H1 (cell line): ENCODE measurements at regions not wholly inside any gene's neighbourhood (a gene's known extent, or its start where the extent isn't known, plus 50 kb on each side); places are given as distances from the start of the nearest gene placed in this dataset.

ENCODE experiments used
- CTCF ChIA-PET: fragments of 300-600 bp; sonication (Branson Sonifier 250); formaldehyde crosslinking; loops from one replicate; lab custom pipeline; 2021; ENCODE audit not compliant: partially characterized antibody; lab: Charles Lee
- POLR2A ChIA-PET: fragments of 300-600 bp; sonication (Branson Sonifier 250); formaldehyde crosslinking; loops from one replicate; lab custom pipeline; 2021; ENCODE audit warnings: inconsistent platforms; ENCODE audit not compliant: partially characterized antibody; lab: Charles Lee
- DNase-seq, 2 experiments: peaks; one replicate each; pipeline versions ENCODE4 v3.0.0 to v3.0.0-alpha.2; 2010 to 2022; ENCODE audit warnings: low spot score in 2 of 2, low read depth in 1 of 2, mixed read lengths in 1 of 2
- FAIRE-seq: peaks from 2 replicates; lab custom pipeline; 2011; peaks lifted over from hg19 to GRCh38; lab: Jason Lieb, UNC
- H2AFZ ChIP-seq: 2 replicates; pipeline ENCODE4 v1.8.1; 2012; ENCODE audit warnings: low read length, inconsistent platforms
- H2AK5ac ChIP-seq: 2 replicates; pipeline ENCODE4 v1.6.1; 2013; ENCODE audit warnings: low read depth, low read length
- H2BK120ac ChIP-seq: replicated peaks from 2 replicates; pipeline ENCODE3; 2013; ENCODE audit warnings: low read depth, low read length, inconsistent platforms
- H2BK12ac ChIP-seq: 2 replicates; pipeline ENCODE4 v1.6.1; 2013; ENCODE audit warnings: low read depth, low read length
- H2BK15ac ChIP-seq: 2 replicates; pipeline ENCODE4 v1.6.1; 2013; ENCODE audit warnings: low read length
- H2BK20ac ChIP-seq: 2 replicates; pipeline ENCODE4 v1.6.1; 2013; ENCODE audit warnings: low read length
- H2BK5ac ChIP-seq: 2 replicates; pipeline ENCODE4 v1.6.1; 2013; ENCODE audit warnings: low read depth, low read length
- H3K14ac ChIP-seq: 2 replicates; pipeline ENCODE4 v1.6.1; 2013; ENCODE audit warnings: inconsistent platforms; ENCODE audit not compliant: insufficient read length
- H3K18ac ChIP-seq: 2 replicates; pipeline ENCODE4 v1.6.1; 2013; ENCODE audit warnings: low read length; ENCODE audit errors: extremely low read depth
- H3K23ac ChIP-seq: 2 replicates; pipeline ENCODE4 v1.6.1; 2013; ENCODE audit warnings: inconsistent platforms; ENCODE audit not compliant: insufficient read length
- H3K23me2 ChIP-seq: 2 replicates; pipeline ENCODE4 v1.6.1; 2013; ENCODE audit warnings: low read depth, low read length
- H3K27ac ChIP-seq: 2 replicates; pipeline ENCODE4 v1.6.1; 2011; ENCODE audit warnings: low read depth, low read length, inconsistent platforms
- H3K27me3 ChIP-seq, 4 experiments: replicated peaks in 1 of 4; 1 replicate in 1 of 4; 2 replicates in 3 of 4; pipeline versions ENCODE4 v1.6.1 to v1.8.1; 2011 to 2013; ENCODE audit warnings: low read length in 3 of 4, mild to moderate bottlenecking in 3 of 4, inconsistent platforms in 2 of 4, mixed read lengths in 2 of 4, moderate library complexity in 1 of 4; ENCODE audit not compliant: control insufficient read depth in 3 of 4, insufficient read depth in 3 of 4; ENCODE audit errors: extremely low read depth in 1 of 4
- H3K36me3 ChIP-seq, 4 experiments: 2 replicates each; pipeline versions ENCODE4 v1.6.1 to v1.8.1; 2011 to 2013; ENCODE audit warnings: mild to moderate bottlenecking in 4 of 4, low read length in 3 of 4, moderate library complexity in 2 of 4, control low read depth in 1 of 4, inconsistent platforms in 1 of 4; ENCODE audit not compliant: insufficient read depth in 4 of 4, control insufficient read depth in 2 of 4
- H3K4ac ChIP-seq: replicated peaks from 2 replicates; pipeline ENCODE3; 2013; ENCODE audit warnings: low read length, low read depth, mixed read lengths, inconsistent platforms; ENCODE audit not compliant: insufficient read length
- H3K4me1 ChIP-seq, 4 experiments: replicated peaks in 1 of 4; 1 replicate in 1 of 4; 2 replicates in 3 of 4; pipeline versions ENCODE4 v1.6.1 to v1.8.1; 2011 to 2013; ENCODE audit warnings: low read length in 3 of 4, inconsistent platforms in 2 of 4, mixed read lengths in 1 of 4; ENCODE audit not compliant: insufficient read depth in 4 of 4, control insufficient read depth in 3 of 4
- H3K4me2 ChIP-seq, 2 experiments: 2 replicates each; pipeline versions ENCODE4 v1.6.1 to v1.8.1; 2011 to 2013; ENCODE audit warnings: low read depth in 2 of 2, low read length in 2 of 2, control low read depth in 1 of 2, inconsistent platforms in 1 of 2, mild to moderate bottlenecking in 1 of 2; ENCODE audit not compliant: insufficient read depth in 1 of 2
- H3K4me3 ChIP-seq, 4 experiments: fragments of 200-600, 300-600 bp in 1 of 4; sonication (generic), shearing (Covaris generic), sonication (Bioruptor Twin) in 1 of 4; 2 replicates each; pipeline versions ENCODE4 v1.5.1 to v1.8.1; 2011 to 2016; ENCODE audit warnings: low read length in 4 of 4, low read depth in 3 of 4, control low read depth in 2 of 4, inconsistent platforms in 2 of 4, mild to moderate bottlenecking in 2 of 4, mixed read lengths in 1 of 4, moderate library complexity in 1 of 4; ENCODE audit not compliant: insufficient read depth in 2 of 4; ENCODE audit errors: extremely low read depth in 1 of 4
- H3K56ac ChIP-seq: replicated peaks from 2 replicates; pipeline ENCODE3; 2013; ENCODE audit warnings: low read depth, mild to moderate bottlenecking, mixed read lengths, low read length, inconsistent platforms; ENCODE audit not compliant: insufficient read length
- H3K79me1 ChIP-seq: 2 replicates; pipeline ENCODE4 v1.6.1; 2013; ENCODE audit warnings: low read depth, low read length, control low read depth
- H3K79me2 ChIP-seq, 2 experiments: 2 replicates each; pipeline versions ENCODE4 v1.6.1 to v1.8.1; 2012 to 2013; ENCODE audit warnings: low read length in 2 of 2, mild to moderate bottlenecking in 2 of 2, inconsistent platforms in 1 of 2; ENCODE audit not compliant: insufficient read depth in 2 of 2, control insufficient read depth in 1 of 2
- H3K9ac ChIP-seq, 4 experiments: replicated peaks in 1 of 4; 1 replicate in 1 of 4; 2 replicates in 3 of 4; pipeline versions ENCODE4 v1.6.1 to v1.8.1; 2011 to 2013; ENCODE audit warnings: low read depth in 3 of 4, low read length in 3 of 4, control low read depth in 2 of 4, mild to moderate bottlenecking in 2 of 4, moderate library complexity in 2 of 4, inconsistent platforms in 1 of 4; ENCODE audit errors: extremely low read depth in 1 of 4
- H3K9me3 ChIP-seq, 2 experiments: 2 replicates each; pipeline versions ENCODE4 v1.6.1 to v1.8.1; 2012 to 2013; ENCODE audit warnings: mild to moderate bottlenecking in 2 of 2, moderate library complexity in 2 of 2, control low read depth in 1 of 2, inconsistent platforms in 1 of 2, low read depth in 1 of 2, low read length in 1 of 2, mixed read lengths in 1 of 2; ENCODE audit not compliant: insufficient read depth in 2 of 2
- H4K20me1 ChIP-seq, 2 experiments: replicated peaks in 1 of 2; 2 replicates each; pipeline versions ENCODE3 to v1.8.1; 2011 to 2013; ENCODE audit warnings: inconsistent platforms in 2 of 2, low read length in 2 of 2, mild to moderate bottlenecking in 1 of 2; ENCODE audit not compliant: insufficient read depth in 2 of 2, control insufficient read depth in 1 of 2
- H4K5ac ChIP-seq: 2 replicates; pipeline ENCODE4 v1.6.1; 2013; ENCODE audit warnings: low read length, low read depth, mixed read lengths, inconsistent platforms; ENCODE audit not compliant: insufficient read length
- H4K8ac ChIP-seq: 2 replicates; pipeline ENCODE4 v1.8.0; 2013; ENCODE audit warnings: mild to moderate bottlenecking, moderate library complexity, low read length, inconsistent platforms; ENCODE audit not compliant: insufficient read depth; ENCODE audit errors: extremely low read depth
- H4K91ac ChIP-seq: replicated peaks from 2 replicates; pipeline ENCODE3; 2013; ENCODE audit warnings: low read length, mixed read lengths, inconsistent platforms; ENCODE audit not compliant: insufficient read length
- BACH1 ChIP-seq: IDR thresholded peaks from 2 replicates; pipeline ENCODE4 v1.6.1; 2012; ENCODE audit warnings: low read length, improper control_type of control experiment
- CTBP2 ChIP-seq: IDR thresholded peaks from 2 replicates; pipeline ENCODE4 v1.7.0; 2011; ENCODE audit warnings: borderline replicate concordance, mild to moderate bottlenecking, moderate library complexity, mixed read lengths, low read length; ENCODE audit not compliant: insufficient read depth, insufficient read length
- EZH2 ChIP-seq: fragments of 200-600 bp; sonication (generic); IDR thresholded peaks from 2 replicates; pipeline ENCODE4 v1.7.1; 2012; ENCODE audit warnings: low read depth, mild to moderate bottlenecking, moderate library complexity, low read length, inconsistent platforms; ENCODE audit not compliant: severe bottlenecking
- FOSL1 ChIP-seq: IDR thresholded peaks from 2 replicates; pipeline ENCODE4 v1.6.1; 2011; ENCODE audit warnings: mild to moderate bottlenecking, low read depth, low read length, moderate library complexity; ENCODE audit not compliant: insufficient read depth
- HDAC2 ChIP-seq, 2 experiments: fragments of 300-600 bp in 1 of 2; sonication (generic) in 1 of 2; IDR thresholded peaks; 2 replicates each; pipeline ENCODE4 v1.6.1; 2011 to 2012; ENCODE audit warnings: low read depth in 2 of 2, low read length in 2 of 2, mild to moderate bottlenecking in 2 of 2, moderate library complexity in 2 of 2, borderline replicate concordance in 1 of 2, inconsistent platforms in 1 of 2
- JUND ChIP-seq: IDR thresholded peaks from 2 replicates; pipeline ENCODE4 v1.6.1; 2011; ENCODE audit warnings: mild to moderate bottlenecking, improper control_type of control experiment, low read length
- KDM1A ChIP-seq: fragments of 200-600, 300-600 bp; sonication (generic); IDR thresholded peaks from 2 replicates; pipeline ENCODE4 v1.7.1; 2016; ENCODE audit warnings: mild to moderate bottlenecking, low read length, borderline replicate concordance
- RXRA ChIP-seq: IDR thresholded peaks from 2 replicates; pipeline ENCODE4 v1.6.1; 2011; ENCODE audit warnings: low read depth, mild to moderate bottlenecking, low read length, moderate library complexity; ENCODE audit not compliant: insufficient read depth
- SAP30 ChIP-seq: fragments of 300-600 bp; sonication (generic); IDR thresholded peaks from 2 replicates; pipeline ENCODE4 v1.7.1; 2012; ENCODE audit warnings: low read length, moderate library complexity, mild to moderate bottlenecking, inconsistent platforms; ENCODE audit not compliant: insufficient read depth, insufficient replicate concordance
- TBP ChIP-seq: IDR thresholded peaks from 2 replicates; pipeline ENCODE4 v1.6.1; 2011; ENCODE audit warnings: low read depth, low read length, improper control_type of control experiment
- WGBS, 2 experiments: shearing (Covaris generic) in 1 of 2; methylation state at CpG; one replicate each; pipeline versions ENCODE4 v1.1.6 to v1.1.7; 2013 to 2015; ENCODE audit warnings: low lambda C conversion rate in 2 of 2, mixed read lengths in 2 of 2, inconsistent platforms in 1 of 2, low coverage in 1 of 2, missing lambda C conversion rate in 1 of 2; ENCODE audit not compliant: insufficient replicate concordance in 2 of 2, insufficient coverage in 1 of 2, insufficient read length in 1 of 2; ENCODE audit errors: extremely low coverage in 1 of 2, missing lambda C conversion rate in 1 of 2; 5-methylcytosine and 5-hydroxymethylcytosine counted together

DNA sequence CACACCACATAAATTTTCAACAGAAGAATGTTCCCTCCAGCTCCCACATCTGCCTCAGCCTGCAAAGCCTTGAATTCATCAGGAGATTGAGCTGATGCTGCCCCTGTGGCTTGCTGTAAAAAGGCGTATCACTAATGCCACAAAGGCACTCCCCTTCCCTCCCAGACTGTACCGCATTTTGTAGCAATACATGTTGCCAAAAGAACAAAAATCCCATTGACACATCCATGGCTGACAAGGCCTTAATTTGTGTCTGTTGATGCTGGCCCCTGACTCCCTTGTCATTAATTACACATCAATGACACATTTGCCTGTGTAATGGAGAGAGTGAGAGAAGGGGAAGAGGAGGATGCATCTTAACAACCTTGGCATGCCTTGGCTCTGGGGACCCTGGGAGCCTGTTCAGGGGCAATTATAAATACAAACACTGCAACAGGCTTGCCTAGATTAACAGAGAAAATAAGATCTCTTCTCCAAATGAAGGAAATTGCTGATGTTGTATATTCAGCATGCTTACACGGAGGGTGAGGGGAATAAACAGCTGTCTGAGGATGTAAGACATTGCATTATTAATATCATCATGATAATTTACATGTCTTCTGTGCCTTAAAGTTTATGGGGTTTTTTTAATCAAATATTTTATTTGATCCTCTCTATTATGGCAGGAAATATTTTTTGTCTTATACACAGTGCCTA lies 264.0 kb downstream of the SUCLG1 start:
- Histone ChIP-seq H3K4me2 (no peak overlapping the region), H3K4ac (no peak overlapping the region)
- no peak for FAIRE-seq
- no peak for TF ChIP-seq RXRA
- TF ChIP-seq BACH1 = no peak
- TF ChIP-seq SAP30 = no peak
- no peak for TF ChIP-seq HDAC2 (IDR thresholded peaks at IDR 0.05; ENCODE audit: borderline replicate concordance in 1 of 2, low read depth in 2 of 2, low read length in 2 of 2)
- no peak for TF ChIP-seq FOSL1
- no peak for TF ChIP-seq JUND
- TF ChIP-seq KDM1A = no peak
- no peak for TF ChIP-seq TBP
- TF ChIP-seq CTBP2 = no peak
- TF ChIP-seq EZH2 = no peak

More for the DNA sequence above, 264.0 kb downstream of the SUCLG1 start:
- no peaks in the 10 kb centered on the region for H3K79me2 ChIP-seq
- H3K4me1 ChIP-seq = peaks cover 0 to 5% (median 0%) of the 10 kb centered on the region in 4 experiments; a peak in 1 of 7 replicates
- H3K4me3 ChIP-seq = no peak overlapping the region
- no peaks in the 10 kb centered on the region for H3K36me3 ChIP-seq
- no peak overlapping the region for H2BK15ac ChIP-seq
- no peaks in the 10 kb centered on the region for H3K27me3 ChIP-seq
- H2AK5ac ChIP-seq = no peak overlapping the region
- CTCF ChIA-PET = interaction anchor here (1.2 kb wide), 1 partner anchor 14 kb away, joined by 3 read pairs; no protein-coding TSS in a partner anchor
- H2BK20ac ChIP-seq = no peak overlapping the region
- no peak overlapping the region for H4K8ac ChIP-seq
- no peak overlapping the region for H2AFZ ChIP-seq
- no peak overlapping the region for H2BK5ac ChIP-seq
- H3K9me3 ChIP-seq = no peaks in the 10 kb centered on the region
- no peak overlapping the region for H2BK12ac ChIP-seq
- no peak overlapping the region for H3K56ac ChIP-seq
- no peak overlapping the region for H3K27ac ChIP-seq
- no peak overlapping the region for H3K18ac ChIP-seq
- H3K79me1 ChIP-seq = no peaks in the 10 kb centered on the region
- no peak overlapping the region for H3K9ac ChIP-seq
- H4K5ac ChIP-seq = no peak overlapping the region
- no peak overlapping the region for H3K23ac ChIP-seq
- no peak for DNase-seq
- WGBS, 2 experiments = 86% methylated on average over 3 of the region's 3 CpGs; no CpG with 5 or more reads in 1 of the 2 experiments
- no peak overlapping the region for H4K91ac ChIP-seq
- H2BK120ac ChIP-seq = no peak overlapping the region
- no peaks in the 10 kb centered on the region for H4K20me1 ChIP-seq
- POLR2A ChIA-PET = no interaction called here
- no peaks in the 10 kb centered on the region; the same call in 1 of the 2 replicates for H3K23me2 ChIP-seq
- no peak overlapping the region for H3K14ac ChIP-seq
